SK-N-MC (cell line): ENCODE measurements at regions not wholly inside any gene's neighbourhood (a gene's known extent, or its start where the extent isn't known, plus 50 kb on each side); places are given as distances from the start of the nearest gene placed in this dataset.
"Not testable (repeated sequence)": the region's sequence is repeated elsewhere in the genome, so short reads cannot be mapped to it uniquely, and the experiment has no call there.

ENCODE experiments used
- EZH2 ChIP-seq: fragments of 200-600 bp; sonication (generic); IDR thresholded peaks from one replicate; pipeline ENCODE4 v1.6.1; 2017; ENCODE audit warnings: antibody characterized with exemption
- POLR2AphosphoS5 ChIP-seq: IDR thresholded peaks from 2 replicates; pipeline ENCODE4 v1.6.1; 2012; ENCODE audit warnings: mild to moderate bottlenecking, low read depth, low read length, borderline replicate concordance

GRCh38 chr7:146014154-146014553 lies 102.4 kb upstream of the CNTNAP2 start:
- not testable (repeated sequence) for TF ChIP-seq POLR2AphosphoS5, EZH2
